H1 (cell line): ENCODE measurements at regions not wholly inside any gene's neighbourhood (a gene's known extent, or its start where the extent isn't known, plus 50 kb on each side); places are given as distances from the start of the nearest gene placed in this dataset.

ENCODE experiments used
- CTCF ChIP-seq, 3 experiments: IDR thresholded peaks; 1 replicate in 2 of 3; 2 replicates in 1 of 3; pipeline versions ENCODE4 v1.5.1 to v1.6.1; 2011; ENCODE audit warnings: low read length in 3 of 3, mild to moderate bottlenecking in 3 of 3, inconsistent platforms in 2 of 3, low read depth in 1 of 3, moderate library complexity in 1 of 3; ENCODE audit not compliant: insufficient read depth in 1 of 3; ENCODE audit errors: control extremely low read depth in 1 of 3
- EZH2 ChIP-seq: fragments of 200-600 bp; sonication (generic); IDR thresholded peaks from 2 replicates; pipeline ENCODE4 v1.7.1; 2012; ENCODE audit warnings: low read depth, mild to moderate bottlenecking, moderate library complexity, low read length, inconsistent platforms; ENCODE audit not compliant: severe bottlenecking
- TAF1 ChIP-seq: IDR thresholded peaks from 2 replicates; pipeline ENCODE4 v1.6.1; 2011; ENCODE audit warnings: mild to moderate bottlenecking, low read depth, low read length

- TF ChIP-seq TAF1 (no peak), CTCF (IDR thresholded peaks at IDR 0.05; ENCODE audit: control extremely low read depth in 1 of 3, insufficient read depth in 1 of 3, low read depth in 1 of 3, low read length in 3 of 3) (no peak), EZH2 (no peak)
Observed at GRCh38 chr7:25066253-25066652, 58.8 kb downstream of the CYCS start.
